OCI-LY7 (cell line): ENCODE measurements at regions not wholly inside any gene's neighbourhood (a gene's known extent, or its start where the extent isn't known, plus 50 kb on each side); places are given as distances from the start of the nearest gene placed in this dataset.

Experiments used
- BruUV-seq: library from RNA; stranded (reverse); fragments of 400-500 nt; replicated peaks from 2 replicates; lab custom pipeline; 2021; lab: Mats Ljungman, UMichigan
- CTCF ChIA-PET: fragments of 300-600 bp; sonication (Branson Sonifier 250); formaldehyde crosslinking; loops from one replicate; lab custom pipeline; 2022; ENCODE audit warnings: antibody characterized with exemption; ENCODE audit not compliant: unreplicated experiment; lab: Charles Lee
- POLR2A ChIA-PET: fragments of 300-600 bp; sonication (Branson Sonifier 250); formaldehyde crosslinking; loops from one replicate; lab custom pipeline; 2022; ENCODE audit warnings: antibody characterized with exemption; lab: Charles Lee
- DNase-seq: peaks from one replicate; pipeline ENCODE4 v3.0.0-alpha.2; 2015; ENCODE audit warnings: low spot score
- H2AFZ ChIP-seq: fragments of 200-600 bp; sonication (generic), shearing (Covaris generic); 2 replicates; pipeline ENCODE4 v1.6.1; 2014; ENCODE audit warnings: mild to moderate bottlenecking, antibody characterized with exemption, low read length, moderate library complexity
- H3K27ac ChIP-seq: fragments of 200-600 bp; sonication (generic); 2 replicates; pipeline ENCODE4 v1.5.1; 2014; ENCODE audit warnings: mixed run types, low read depth, mild to moderate bottlenecking, moderate library complexity, low read length, inconsistent platforms; ENCODE audit not compliant: poor library complexity, severe bottlenecking
- H3K36me3 ChIP-seq: fragments of 200-600 bp; sonication (generic); 2 replicates; pipeline ENCODE4 v1.6.1; 2014; ENCODE audit warnings: mild to moderate bottlenecking, antibody characterized with exemption, low read length, moderate library complexity, mixed read lengths; ENCODE audit not compliant: insufficient read depth
- H3K4me1 ChIP-seq: fragments of 200-600 bp; sonication (generic); 2 replicates; pipeline ENCODE4 v1.5.1; 2014; ENCODE audit warnings: mild to moderate bottlenecking, low read length; ENCODE audit not compliant: insufficient read depth, poor library complexity, severe bottlenecking
- H3K4me2 ChIP-seq: fragments of 200-600 bp; sonication (generic); 2 replicates; pipeline ENCODE4 v1.6.1; 2014; ENCODE audit warnings: mild to moderate bottlenecking, low read length
- H3K4me3 ChIP-seq: fragments of 200-600 bp; sonication (generic); 2 replicates; pipeline ENCODE4 v1.5.1; 2014; ENCODE audit warnings: mild to moderate bottlenecking, low read depth, low read length; ENCODE audit not compliant: poor library complexity, severe bottlenecking
- H3K79me2 ChIP-seq: fragments of 200-600 bp; sonication (generic); 2 replicates; pipeline ENCODE4 v1.6.1; 2016; ENCODE audit warnings: low read depth, mild to moderate bottlenecking, low read length, moderate library complexity, mixed read lengths; ENCODE audit not compliant: insufficient read depth
- H3K9me2 ChIP-seq: fragments of 200-600 bp; sonication (generic); 2 replicates; pipeline ENCODE4 v1.6.1; 2016; ENCODE audit warnings: mild to moderate bottlenecking, low read length, mixed read lengths; ENCODE audit not compliant: insufficient read depth
- H3K9me3 ChIP-seq: fragments of 200-600 bp; sonication (generic); 2 replicates; pipeline ENCODE4 v1.6.1; 2014; ENCODE audit warnings: mild to moderate bottlenecking, mixed run types, low read length, mixed read lengths
- H4K20me1 ChIP-seq: fragments of 200-600 bp; sonication (generic); 2 replicates; pipeline ENCODE4 v1.6.1; 2014; ENCODE audit warnings: mild to moderate bottlenecking, antibody characterized with exemption, low read length, moderate library complexity, mixed read lengths; ENCODE audit not compliant: insufficient read depth
- EZH2phosphoT487 ChIP-seq: fragments of 200-600 bp; sonication (generic); IDR thresholded peaks from 2 replicates; pipeline ENCODE4 v1.6.1; 2018; ENCODE audit warnings: low read depth, borderline replicate concordance, mild to moderate bottlenecking, mixed run types, antibody characterized with exemption, low read length, moderate library complexity, mixed read lengths
- intact Hi-C: fragments of 100-400 bp; cut with micrococcal nuclease; formaldehyde crosslinking; loops from one replicate; pipeline ENCODE4 v1.10.0; 2022; ENCODE audit not compliant: unreplicated experiment
- TF ChIP-seq, protein P1 (sequence below): fragments of 200-600 bp; sonication (generic); conservative IDR thresholded peaks from 2 replicates; pipeline ENCODE4 v1.5.1; 2014; ENCODE audit warnings: mild to moderate bottlenecking, antibody characterized with exemption, low read length, moderate library complexity, mixed read lengths

DNA sequence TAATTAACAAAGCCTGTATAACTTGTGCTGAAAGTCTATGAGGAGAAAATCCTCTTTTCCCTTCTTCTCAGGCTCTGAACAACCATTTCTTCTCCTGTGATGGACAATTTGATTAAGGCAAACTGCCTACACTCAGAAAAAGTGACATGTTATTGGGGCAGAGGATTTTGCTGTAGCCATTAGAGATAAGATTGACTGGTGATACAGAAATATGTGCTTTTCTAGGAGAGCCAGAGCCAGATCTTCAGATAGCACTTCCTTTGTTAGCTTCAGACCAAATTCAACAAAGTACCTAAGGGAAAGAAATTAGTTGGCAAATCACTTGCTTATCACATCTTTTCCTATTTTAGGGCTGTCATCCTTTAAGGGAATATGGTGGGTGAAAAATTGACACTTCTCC, 259.9 kb downstream of the ARPP21 start:
- intact Hi-C loops = no loop called here
- no peaks in the 10 kb centered on the region for H3K36me3 ChIP-seq
- POLR2A ChIA-PET = interaction anchor here (0.6 to 0.7 kb wide), 2 partner anchors 246 to 929 kb away, joined by 3 read pairs; no protein-coding TSS in a partner anchor
- H4K20me1 ChIP-seq = no peaks in the 10 kb centered on the region
- H3K4me2 ChIP-seq = no peak overlapping the region
- H3K9me3 ChIP-seq = peaks cover 12% of the 10 kb centered on the region; the same call in 1 of the 2 replicates
- CTCF ChIA-PET = no interaction called here
- BruUV-seq = no TSS peak
- no peak for DNase-seq
- H3K27ac ChIP-seq = no peak overlapping the region
- no peaks in the 10 kb centered on the region for H3K4me1 ChIP-seq
- TF ChIP-seq, protein P1, sequence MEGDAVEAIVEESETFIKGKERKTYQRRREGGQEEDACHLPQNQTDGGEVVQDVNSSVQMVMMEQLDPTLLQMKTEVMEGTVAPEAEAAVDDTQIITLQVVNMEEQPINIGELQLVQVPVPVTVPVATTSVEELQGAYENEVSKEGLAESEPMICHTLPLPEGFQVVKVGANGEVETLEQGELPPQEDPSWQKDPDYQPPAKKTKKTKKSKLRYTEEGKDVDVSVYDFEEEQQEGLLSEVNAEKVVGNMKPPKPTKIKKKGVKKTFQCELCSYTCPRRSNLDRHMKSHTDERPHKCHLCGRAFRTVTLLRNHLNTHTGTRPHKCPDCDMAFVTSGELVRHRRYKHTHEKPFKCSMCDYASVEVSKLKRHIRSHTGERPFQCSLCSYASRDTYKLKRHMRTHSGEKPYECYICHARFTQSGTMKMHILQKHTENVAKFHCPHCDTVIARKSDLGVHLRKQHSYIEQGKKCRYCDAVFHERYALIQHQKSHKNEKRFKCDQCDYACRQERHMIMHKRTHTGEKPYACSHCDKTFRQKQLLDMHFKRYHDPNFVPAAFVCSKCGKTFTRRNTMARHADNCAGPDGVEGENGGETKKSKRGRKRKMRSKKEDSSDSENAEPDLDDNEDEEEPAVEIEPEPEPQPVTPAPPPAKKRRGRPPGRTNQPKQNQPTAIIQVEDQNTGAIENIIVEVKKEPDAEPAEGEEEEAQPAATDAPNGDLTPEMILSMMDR = no peak
- H3K9me2 ChIP-seq = 0 out of 2 replicates have a peak, but pooled peaks cover 4% of the 10 kb centered on the region
- no peak overlapping the region for H2AFZ ChIP-seq
- H3K4me3 ChIP-seq = no peak overlapping the region
- H3K79me2 ChIP-seq = no peaks in the 10 kb centered on the region

DNA sequence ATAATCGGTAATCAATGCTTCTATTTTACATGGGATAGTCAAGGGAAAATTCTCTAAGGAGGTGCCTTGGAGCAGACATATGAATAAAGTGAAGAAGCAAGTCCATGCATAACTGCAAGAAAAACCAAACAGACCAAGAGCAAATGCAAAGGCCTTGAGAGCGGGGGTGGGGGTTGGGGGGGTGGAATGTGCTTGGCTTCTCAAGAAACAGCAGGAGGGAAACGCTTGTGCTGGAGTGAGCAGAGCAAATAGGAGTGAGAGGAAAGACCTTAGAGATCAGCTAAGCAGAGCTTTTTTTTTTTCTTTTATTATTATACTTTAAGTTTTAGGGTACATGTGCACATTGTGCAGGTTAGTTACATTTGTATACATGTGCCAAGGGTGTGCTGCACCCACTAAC, 260.8 kb downstream of the ARPP21 start:
- ChIA-PET POLR2A (no interaction called here), CTCF (no interaction called here)
- Histone ChIP-seq H3K36me3 (no peaks in the 10 kb centered on the region), H3K9me2 (0 out of 2 replicates have a peak, but pooled peaks cover 4% of the 10 kb centered on the region), H3K4me3 (no peak overlapping the region), H3K4me2 (no peak overlapping the region), H3K27ac (no peak overlapping the region), H3K79me2 (no peaks in the 10 kb centered on the region), H3K9me3 (peaks cover 10% of the 10 kb centered on the region; the same call in 1 of the 2 replicates), H4K20me1 (no peaks in the 10 kb centered on the region), H3K4me1 (no peaks in the 10 kb centered on the region), H2AFZ (no peak overlapping the region)
- DNase-seq = no peak
- no TSS peak for BruUV-seq
- TF ChIP-seq EZH2phosphoT487 = no peak
- TF ChIP-seq, protein P1 = no peak
- intact Hi-C loops = loop anchor here (10.0 kb wide), 1 partner anchor 235 kb away; no protein-coding TSS in a partner anchor
